ENCODE measurements at regions not wholly inside any gene's neighbourhood (a gene's known extent, or its start where the extent isn't known, plus 50 kb on each side); places are given as distances from the start of the nearest gene placed in this dataset.
"Not testable (repeated sequence)": the region's sequence is repeated elsewhere in the genome, so short reads cannot be mapped to it uniquely, and the experiment has no call there.

- DNase-seq, result no peak
Observed at GRCh38 chr4:135007400-135007799, 805.8 kb upstream of the PABPC4L start.

- DNase-seq, result no peak
Observed at GRCh38 chr4:134999169-134999568, 797.6 kb upstream of the PABPC4L start.

GRCh38 chr4:134961963-134962362, 760.4 kb upstream of the PABPC4L start:
- no peak for DNase-seq

GRCh38 chr4:134958862-134959261, 757.3 kb upstream of the PABPC4L start:
- DNase-seq, result no peak

- DNase-seq, result no peak
Observed at GRCh38 chr4:134955059-134955458, 753.5 kb upstream of the PABPC4L start.

- DNase-seq, result no peak
Observed at GRCh38 chr4:134952775-134953174, 751.2 kb upstream of the PABPC4L start.

- no peak for DNase-seq
Observed at GRCh38 chr4:134952305-134952704, 750.7 kb upstream of the PABPC4L start.

GRCh38 chr4:134948110-134948642, 746.6 kb upstream of the PABPC4L start:
- no peak for DNase-seq

GRCh38 chr4:134944115-134944514, 742.5 kb upstream of the PABPC4L start:
- no peak for DNase-seq

- DNase-seq, result no peak
Observed at GRCh38 chr4:134936014-134936413, 734.4 kb upstream of the PABPC4L start.

GRCh38 chr4:134935320-134935719, 733.7 kb upstream of the PABPC4L start:
- no peak for DNase-seq

- no peak for DNase-seq
Observed at GRCh38 chr4:134934036-134934808, 732.6 kb upstream of the PABPC4L start.

GRCh38 chr4:134915355-134915754, 713.8 kb upstream of the PABPC4L start:
- DNase-seq, result no peak

- DNase-seq, result not testable (repeated sequence)
Observed at GRCh38 chr4:134914250-134914649, 712.7 kb upstream of the PABPC4L start.

- DNase-seq, result no peak
Observed at GRCh38 chr4:134911941-134912340, 710.4 kb upstream of the PABPC4L start.

GRCh38 chr4:134906404-134907023, 704.9 kb upstream of the PABPC4L start:
- DNase-seq, result peak; percentile 1

GRCh38 chr4:134905061-134905460, 703.5 kb upstream of the PABPC4L start:
- DNase-seq, result no peak

- DNase-seq, result no peak
Observed at GRCh38 chr4:134888156-134888555, 686.6 kb upstream of the PABPC4L start.

- DNase-seq, result no peak
Observed at GRCh38 chr4:134885436-134885835, 683.8 kb upstream of the PABPC4L start.

- no peak for DNase-seq
Observed at GRCh38 chr4:134883831-134884449, 682.4 kb upstream of the PABPC4L start.

GRCh38 chr4:134879019-134879418, 677.4 kb upstream of the PABPC4L start:
- no peak for DNase-seq

- no peak for DNase-seq
Observed at GRCh38 chr4:134867027-134867426, 665.4 kb upstream of the PABPC4L start.

GRCh38 chr4:134865675-134866074, 664.1 kb upstream of the PABPC4L start:
- no peak for DNase-seq

- DNase-seq, result peak; percentile 29
Observed at GRCh38 chr4:134862116-134862515, 660.5 kb upstream of the PABPC4L start.

All from fibroblast of skin of right quadriceps (primary cell).